Stimulated activated CD4-positive, alpha-beta T cell treated with anti-CD3 and anti-CD28 coated beads, Interleukin-4, amount 100 ng/mL, for 1 hour (primary cell): ENCODE measurements at regions not wholly inside any gene's neighbourhood (a gene's known extent, or its start where the extent isn't known, plus 50 kb on each side); places are given as distances from the start of the nearest gene placed in this dataset.

Source experiments
- DNase-seq: peaks from one replicate; pipeline ENCODE4 v3.0.0-alpha.2; 2020

DNA sequence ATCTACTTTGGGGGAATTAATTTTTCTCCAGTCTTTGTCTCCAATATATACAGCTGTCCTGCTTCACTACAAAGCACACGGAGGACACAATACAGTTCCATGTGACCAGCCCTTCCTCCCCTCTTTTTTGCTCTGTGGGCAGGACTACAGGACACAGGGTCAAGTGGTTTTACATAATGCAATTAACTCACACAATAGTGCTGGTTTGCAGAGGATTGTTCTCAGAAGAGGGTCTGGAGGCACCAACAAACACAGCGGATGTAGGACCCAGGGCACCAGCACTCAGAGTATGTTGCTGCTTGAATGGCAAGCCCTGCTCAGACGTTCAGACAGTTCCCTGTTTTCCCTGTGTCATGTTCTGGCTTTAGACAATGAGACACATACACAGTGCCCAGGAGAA lies 52.0 kb upstream of the NPTX2 start:
- no peak for DNase-seq

DNA sequence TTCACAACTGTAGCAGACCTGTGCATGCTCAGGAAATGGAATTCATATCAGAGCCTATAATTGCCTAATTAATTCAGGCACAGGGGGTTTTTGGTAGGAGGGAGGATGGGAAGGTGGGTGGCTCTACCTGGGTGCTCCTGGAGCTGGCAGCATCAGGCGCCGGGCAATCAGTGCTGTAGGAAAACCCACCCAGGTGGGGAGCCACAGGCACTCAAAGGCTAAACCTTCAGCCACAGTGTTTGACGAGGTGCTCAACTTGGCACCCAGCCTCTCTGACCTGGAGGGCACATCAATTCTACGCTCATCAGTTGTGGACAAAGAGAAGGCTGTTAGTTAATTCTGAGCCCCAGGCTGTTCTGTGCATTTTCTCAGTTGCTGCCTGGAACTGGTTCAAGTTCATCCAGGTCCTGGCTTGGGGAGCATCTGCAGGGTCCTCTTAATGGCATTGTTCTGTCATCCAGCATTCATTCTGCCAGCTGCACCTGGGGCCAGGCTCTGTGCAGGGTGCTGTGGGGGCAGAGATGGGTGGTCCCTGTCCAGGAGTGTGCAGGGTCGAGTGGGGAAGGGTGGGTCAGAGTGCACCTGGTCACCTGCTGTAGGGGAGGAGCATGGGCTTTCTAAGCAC lies 54.1 kb upstream of the NPTX2 start:
- no peak for DNase-seq

- no peak for DNase-seq
Measured at GRCh38 chr7:98562381-98562823, 54.7 kb upstream of the NPTX2 start.

GRCh38 chr7:98559958-98560357 lies 57.1 kb upstream of the NPTX2 start:
- DNase-seq = no peak

- no peak for DNase-seq
Measured at GRCh38 chr7:98559219-98559618, 57.9 kb upstream of the NPTX2 start.

GRCh38 chr7:98557538-98558031 lies 59.5 kb upstream of the NPTX2 start:
- DNase-seq = no peak

DNA sequence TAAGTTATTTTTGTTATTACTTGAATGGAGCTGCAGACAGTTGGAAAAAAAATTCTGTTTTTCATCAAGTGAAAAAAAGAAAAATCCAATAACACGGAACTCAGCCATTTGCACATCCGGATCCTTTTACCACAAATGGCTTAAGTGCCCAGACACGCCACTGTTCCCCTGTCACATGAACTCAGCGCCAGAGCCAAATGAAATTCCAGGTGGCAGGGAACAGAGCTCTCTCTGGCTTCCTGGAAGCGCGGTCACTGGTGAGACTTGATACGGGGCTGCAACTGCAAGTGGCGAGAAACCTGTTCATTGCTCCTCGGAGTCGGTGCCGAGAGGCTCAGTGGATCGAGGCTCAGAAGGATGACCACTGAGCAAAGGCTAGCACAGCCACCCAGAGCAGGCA lies 60.8 kb upstream of the NPTX2 start:
- DNase-seq = no peak

DNA sequence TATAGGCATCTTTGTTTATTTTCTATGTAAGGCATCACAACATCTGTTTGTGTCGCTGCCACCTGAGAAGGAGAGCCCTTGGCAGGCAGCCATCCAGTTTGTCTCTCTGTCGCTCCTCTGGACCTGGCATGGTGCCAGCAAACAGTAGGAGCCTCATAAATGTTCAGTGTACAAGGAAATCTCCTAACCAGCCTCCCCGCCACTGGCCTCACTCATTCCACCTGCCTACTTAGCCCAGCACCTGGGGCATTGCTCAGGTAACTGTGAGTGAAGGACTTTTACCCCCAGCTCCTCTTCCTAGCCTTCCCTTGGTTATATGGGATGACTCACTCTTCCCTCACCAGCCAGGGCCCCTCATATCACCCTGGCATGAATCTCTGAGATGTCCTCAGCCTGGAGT lies 61.7 kb upstream of the NPTX2 start:
- DNase-seq = no peak

- no peak for DNase-seq
Measured at GRCh38 chr7:98553666-98554065, 63.4 kb upstream of the NPTX2 start.

DNA sequence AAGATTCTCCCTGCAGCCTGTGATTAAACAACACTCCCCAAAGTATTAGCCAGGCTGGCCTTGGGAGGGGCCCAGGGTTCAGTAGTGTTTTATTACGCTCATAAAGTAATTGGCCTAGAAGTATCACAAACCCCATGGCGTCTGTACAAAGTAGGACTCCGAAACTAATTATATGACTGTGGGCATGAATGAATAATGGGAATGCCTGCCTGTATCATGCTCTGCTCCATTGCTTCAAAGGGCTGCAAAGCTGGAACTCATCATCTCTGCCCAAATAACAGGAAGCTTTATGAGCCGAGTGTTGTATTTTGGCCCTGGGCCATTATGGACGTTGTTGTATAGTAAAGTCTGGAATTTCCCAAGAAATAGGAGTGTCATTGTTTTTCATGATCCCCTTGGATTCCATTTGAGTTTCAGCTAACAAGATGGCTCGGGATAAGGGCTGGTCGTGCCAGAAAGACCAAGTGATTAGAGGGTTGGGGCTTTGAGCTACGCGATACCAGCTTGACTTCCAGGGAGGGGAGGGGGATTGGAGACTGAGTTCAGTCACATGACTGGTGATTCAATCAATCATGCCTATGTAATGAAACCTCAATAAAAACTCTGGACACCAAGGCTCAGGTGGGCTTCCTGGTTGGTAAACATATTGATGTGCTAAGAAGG lies 65.3 kb upstream of the NPTX2 start:
- DNase-seq = no peak

GRCh38 chr7:98548971-98549370 lies 68.1 kb upstream of the NPTX2 start:
- DNase-seq = no peak

DNA sequence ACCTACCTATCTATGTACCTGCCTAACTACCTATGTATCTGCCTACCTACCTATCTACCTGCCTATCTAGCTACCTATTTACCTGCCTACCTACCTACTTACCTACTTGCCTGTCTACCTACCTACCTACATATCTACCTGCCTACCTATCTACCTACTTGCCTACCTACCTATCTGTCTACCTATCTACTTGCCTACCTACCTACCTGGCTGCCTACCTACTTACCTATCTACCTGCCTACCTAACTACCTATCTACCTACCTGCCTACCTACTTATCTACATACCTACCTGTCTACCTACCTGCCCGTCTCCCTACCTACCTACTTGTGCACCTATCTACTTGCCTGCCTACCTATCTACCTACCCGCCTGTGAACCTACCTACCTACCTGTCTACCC lies 68.7 kb upstream of the NPTX2 start:
- no peak for DNase-seq

DNA sequence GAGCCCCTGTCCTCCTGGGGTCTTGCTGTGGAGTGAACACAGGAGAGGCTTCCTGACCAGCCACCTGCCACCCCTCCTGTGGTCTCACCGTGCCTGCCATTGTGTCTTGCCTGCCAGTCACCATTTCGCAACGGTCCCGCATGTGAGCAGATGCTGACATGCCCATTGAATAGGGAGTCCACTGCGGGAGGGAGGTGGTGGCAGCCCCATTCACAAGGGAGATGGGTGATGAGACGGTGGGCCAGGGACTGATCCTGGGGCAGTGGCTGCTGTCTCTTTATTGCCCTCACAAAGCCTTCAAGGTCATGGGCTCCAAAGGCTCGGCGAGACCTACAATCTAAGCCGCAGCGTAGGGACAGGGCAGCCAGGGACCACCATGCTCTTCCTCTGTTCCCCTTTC lies 76.0 kb upstream of the NPTX2 start:
- DNase-seq = no peak

- DNase-seq = no peak
Measured at GRCh38 chr7:98539865-98540264, 77.2 kb upstream of the NPTX2 start.

GRCh38 chr7:98536803-98537202 lies 80.3 kb upstream of the NPTX2 start:
- no peak for DNase-seq

DNA sequence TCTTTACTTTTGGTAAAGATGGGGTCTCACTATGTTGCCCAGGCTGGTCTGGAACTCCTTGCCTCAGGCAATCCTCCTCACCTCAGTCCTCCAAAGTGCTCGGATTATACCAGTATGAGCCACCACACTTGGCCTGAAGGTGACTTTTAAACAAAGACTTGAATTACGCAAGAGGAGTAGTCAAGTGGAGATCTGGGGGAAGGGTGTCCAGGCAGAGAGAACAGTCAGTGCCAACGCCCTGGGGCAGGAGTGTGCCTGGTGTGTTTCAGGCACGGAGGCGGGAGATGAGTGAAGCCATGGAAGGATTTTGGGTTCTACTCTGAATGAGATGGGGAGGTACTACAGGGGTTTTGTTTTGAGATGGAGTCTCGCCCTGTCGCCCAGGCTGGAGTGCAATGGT lies 82.6 kb upstream of the NPTX2 start:
- no peak for DNase-seq

GRCh38 chr7:98531717-98532116 lies 85.4 kb upstream of the NPTX2 start:
- DNase-seq = no peak

GRCh38 chr7:98528079-98528478 lies 89.0 kb upstream of the NPTX2 start:
- DNase-seq = no peak

GRCh38 chr7:98526059-98526458 lies 91.0 kb upstream of the NPTX2 start:
- no peak for DNase-seq

- DNase-seq = no peak
Measured at GRCh38 chr7:98521089-98521692, 95.9 kb upstream of the NPTX2 start.

DNA sequence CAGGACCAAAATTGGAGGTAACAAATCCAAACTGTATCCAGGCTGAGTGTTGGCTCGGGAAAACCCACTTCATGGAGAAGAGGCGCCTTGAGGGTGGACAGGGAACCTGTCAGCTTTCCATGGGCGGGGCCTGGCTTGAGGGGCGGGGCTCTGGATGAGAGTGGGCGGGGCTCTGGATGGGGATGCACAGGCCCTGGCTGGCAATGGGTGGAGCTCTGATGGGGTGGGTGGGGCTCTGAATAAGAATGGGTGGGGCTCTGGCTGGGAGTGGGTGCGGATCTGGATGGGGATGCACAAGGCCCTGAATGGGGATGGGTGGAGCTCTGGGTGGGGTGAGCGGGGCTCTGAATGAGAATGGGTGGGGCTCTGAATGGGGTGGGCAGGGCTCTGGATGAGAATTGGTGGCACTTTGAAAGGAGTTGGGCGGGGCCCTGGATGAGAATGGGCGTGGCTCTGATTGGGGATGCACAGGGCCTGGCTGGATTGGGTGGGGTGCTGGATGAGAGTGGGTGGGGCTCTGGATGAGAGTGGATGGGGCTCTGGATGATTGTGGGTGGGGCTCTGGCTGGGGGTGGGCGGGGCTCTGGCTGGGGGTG lies 96.6 kb upstream of the NPTX2 start:
- DNase-seq = no peak

- DNase-seq = no peak
Measured at GRCh38 chr7:98518159-98518947, 98.7 kb upstream of the NPTX2 start.

DNA sequence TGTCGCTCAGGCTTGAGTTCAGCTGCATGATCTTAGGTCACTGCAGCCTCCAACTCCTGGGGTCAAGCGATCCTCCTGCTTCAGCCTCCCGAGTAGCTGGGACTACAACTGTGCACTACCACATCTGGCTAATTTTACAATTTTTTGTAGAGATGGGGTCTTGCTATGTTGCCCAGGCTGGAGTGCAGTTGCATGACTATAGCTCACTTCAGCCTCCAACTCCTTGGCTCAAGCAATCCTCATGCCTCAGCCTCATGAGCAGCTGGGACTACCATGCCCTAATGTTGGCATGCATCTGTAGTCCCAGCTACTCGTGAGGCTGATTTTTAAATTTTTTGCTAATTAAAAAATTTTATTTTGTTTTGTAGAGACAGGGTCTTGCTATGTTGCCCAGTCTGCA lies 101.9 kb upstream of the NPTX2 start:
- no peak for DNase-seq
